Liver (tissue), 8 donors: ENCODE measurements at regions not wholly inside any gene's neighbourhood (a gene's known extent, or its start where the extent isn't known, plus 50 kb on each side); places are given as distances from the start of the nearest gene placed in this dataset.

Source experiments
- DNase-seq: peaks from one replicate; pipeline ENCODE4 v3.0.0-alpha.2; 2017; ENCODE audit warnings: low spot score
- H3K27ac ChIP-seq, 2 donors: one replicate each; pipeline ENCODE4 v1.7.0; 2013; ENCODE audit warnings: inconsistent platforms in 2 of 2, low read length in 2 of 2, control low read depth in 1 of 2, low read depth in 1 of 2, mild to moderate bottlenecking in 1 of 2
- H3K27me3 ChIP-seq, 4 donors: one replicate each; pipeline versions ENCODE4 v1.6.1 to v1.7.0; 2013; ENCODE audit warnings: low read length in 3 of 4, inconsistent platforms in 1 of 4, mild to moderate bottlenecking in 1 of 4, moderate library complexity in 1 of 4; ENCODE audit not compliant: control insufficient read depth in 4 of 4, insufficient read depth in 4 of 4
- H3K36me3 ChIP-seq, 4 donors: one replicate each; pipeline versions ENCODE4 v1.6.1 to v1.7.0; 2013; ENCODE audit warnings: low read length in 3 of 4, mild to moderate bottlenecking in 3 of 4, low read depth in 1 of 4, moderate library complexity in 1 of 4; ENCODE audit not compliant: control insufficient read depth in 4 of 4, insufficient read depth in 3 of 4
- H3K4me1 ChIP-seq, 4 donors: one replicate each; pipeline versions ENCODE4 v1.6.1 to v1.7.0; 2013; ENCODE audit warnings: low read length in 3 of 4, mild to moderate bottlenecking in 3 of 4, moderate library complexity in 1 of 4; ENCODE audit not compliant: control insufficient read depth in 4 of 4, insufficient read depth in 4 of 4
- H3K4me3 ChIP-seq, 3 donors: one replicate each; pipeline versions ENCODE4 v1.6.1 to v1.7.0; 2013; ENCODE audit warnings: low read length in 3 of 3, control low read depth in 1 of 3, low read depth in 1 of 3, mild to moderate bottlenecking in 1 of 3
- H3K9ac ChIP-seq, 2 donors: one replicate each; pipeline ENCODE4 v1.7.0; 2013; ENCODE audit warnings: low read length in 2 of 2, mild to moderate bottlenecking in 2 of 2, moderate library complexity in 2 of 2, control low read depth in 1 of 2, low read depth in 1 of 2
- H3K9me3 ChIP-seq, 4 donors: one replicate each; pipeline versions ENCODE4 v1.6.1 to v1.7.0; 2013; ENCODE audit warnings: low read length in 3 of 4; ENCODE audit not compliant: control insufficient read depth in 4 of 4
- EGR1 ChIP-seq, 2 donors: IDR thresholded peaks; 2 replicates each; pipeline ENCODE4 v1.6.1; 2016 to 2018; ENCODE audit warnings: antibody characterized with exemption in 2 of 2, low read depth in 2 of 2
- FOXA1 ChIP-seq: IDR thresholded peaks from 2 replicates; pipeline ENCODE4 v1.6.1; 2016; ENCODE audit warnings: antibody characterized with exemption
- FOXA2 ChIP-seq: IDR thresholded peaks from 2 replicates; pipeline ENCODE4 v1.6.1; 2016; ENCODE audit warnings: antibody characterized with exemption
- GABPA ChIP-seq, 2 donors: IDR thresholded peaks in 1 of 2; conservative IDR thresholded peaks in 1 of 2; 2 replicates each; pipeline ENCODE4 v1.6.1; 2016; ENCODE audit warnings: antibody characterized with exemption in 2 of 2, mild to moderate bottlenecking in 1 of 2, moderate library complexity in 1 of 2
- HNF4A ChIP-seq, 2 donors: conservative IDR thresholded peaks; 2 replicates each; pipeline ENCODE4 v1.6.1; 2016; ENCODE audit warnings: antibody characterized with exemption in 2 of 2, mild to moderate bottlenecking in 2 of 2
- HNF4G ChIP-seq: IDR thresholded peaks from 2 replicates; pipeline ENCODE4 v1.6.1; 2016; ENCODE audit warnings: antibody characterized with exemption
- JUND ChIP-seq, 2 donors: IDR thresholded peaks; 2 replicates each; pipeline ENCODE4 v1.6.1; 2016; ENCODE audit warnings: antibody characterized with exemption in 2 of 2
- NR2F2 ChIP-seq: IDR thresholded peaks from 2 replicates; pipeline ENCODE4 v1.6.1; 2016; ENCODE audit warnings: antibody characterized with exemption
- RAD21 ChIP-seq, 2 donors: IDR thresholded peaks; 2 replicates each; pipeline ENCODE4 v1.6.1; 2016; ENCODE audit warnings: antibody characterized with exemption in 2 of 2, mild to moderate bottlenecking in 2 of 2
- RXRA ChIP-seq, 2 donors: IDR thresholded peaks; 2 replicates each; pipeline ENCODE4 v1.6.1; 2017 to 2018; ENCODE audit warnings: antibody characterized with exemption in 2 of 2, mild to moderate bottlenecking in 1 of 2
- SP1 ChIP-seq: IDR thresholded peaks from 2 replicates; pipeline ENCODE4 v1.6.1; 2018; ENCODE audit warnings: antibody characterized with exemption, mild to moderate bottlenecking
- TAF1 ChIP-seq: conservative IDR thresholded peaks from 2 replicates; pipeline ENCODE4 v1.6.1; 2016; ENCODE audit warnings: antibody characterized with exemption, mild to moderate bottlenecking
- YY1 ChIP-seq: IDR thresholded peaks from 2 replicates; pipeline ENCODE4 v1.6.1; 2016; ENCODE audit warnings: antibody characterized with exemption, mild to moderate bottlenecking
- WGBS: extraction: QIAGEN DNeasy Blood & Tissue Kit; methylation state at CpG from one replicate; pipeline ENCODE4 v1.1.7; 2013; 5-methylcytosine and 5-hydroxymethylcytosine counted together
- TF ChIP-seq, protein P1 (sequence below): IDR thresholded peaks from 2 replicates; pipeline ENCODE4 v1.6.1; 2016; ENCODE audit warnings: antibody characterized with exemption
- TF ChIP-seq, protein P2 (sequence below): IDR thresholded peaks from 2 replicates; pipeline ENCODE4 v1.6.1; 2016; ENCODE audit warnings: antibody characterized with exemption, mild to moderate bottlenecking
- TF ChIP-seq, protein P3 (sequence below): fragments of 150-350 bp; IDR thresholded peaks from 2 replicates; pipeline ENCODE4 v1.5.1; 2017; ENCODE audit warnings: improper control_type of control experiment, low read depth, low read length; ENCODE audit not compliant: missing input control
- TF ChIP-seq, protein P4 (sequence below): IDR thresholded peaks from 2 replicates; pipeline ENCODE4 v1.6.1; 2016; ENCODE audit warnings: antibody characterized with exemption
- TF ChIP-seq, protein P5 (sequence below): IDR thresholded peaks from 2 replicates; pipeline ENCODE4 v1.6.1; 2016; ENCODE audit warnings: antibody characterized with exemption
- donor health status: healthy.
- donor health status: healthy.
- donor health status: healthy.
- donor health status: healthy.
- donor health status: healthy.

DNA sequence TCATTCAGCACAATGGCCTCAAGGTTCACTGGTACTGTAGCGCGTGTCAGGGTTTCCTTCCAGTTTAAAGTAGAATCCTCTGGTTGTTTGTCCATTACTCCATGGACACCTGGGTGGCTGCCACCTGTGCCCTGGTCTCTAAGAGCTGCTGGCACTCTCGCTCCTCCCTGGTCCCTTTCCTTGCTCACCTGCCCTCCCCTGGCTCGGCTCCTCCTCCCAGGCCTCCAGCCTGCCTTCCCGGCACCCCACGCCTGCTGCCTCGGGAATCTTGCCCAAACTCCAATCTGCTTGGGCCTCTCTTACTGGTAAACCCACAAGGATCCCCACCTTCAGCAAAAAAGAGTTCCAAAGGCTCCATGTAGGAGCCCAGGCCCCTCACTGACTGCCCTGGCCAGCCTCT lies 154.4 kb upstream of the DIO3 start:
- Histone ChIP-seq H3K27ac (no peak overlapping the region), H3K36me3 (no peaks in the 10 kb centered on the region)
- TF ChIP-seq SP1, result no peak
- TF ChIP-seq, protein P1, sequence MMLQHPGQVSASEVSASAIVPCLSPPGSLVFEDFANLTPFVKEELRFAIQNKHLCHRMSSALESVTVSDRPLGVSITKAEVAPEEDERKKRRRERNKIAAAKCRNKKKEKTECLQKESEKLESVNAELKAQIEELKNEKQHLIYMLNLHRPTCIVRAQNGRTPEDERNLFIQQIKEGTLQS, result no peak
- TF ChIP-seq HNF4G, result no peak
- no peak for TF ChIP-seq TAF1
- TF ChIP-seq RXRA (IDR thresholded peaks at IDR 0.05), result no peak
- no peak for TF ChIP-seq GABPA (IDR thresholded peaks at IDR 0.05 in 1 of 2, conservative IDR thresholded peaks at IDR 0.05 in 1 of 2)
- TF ChIP-seq YY1, result no peak
- TF ChIP-seq, protein P2, sequence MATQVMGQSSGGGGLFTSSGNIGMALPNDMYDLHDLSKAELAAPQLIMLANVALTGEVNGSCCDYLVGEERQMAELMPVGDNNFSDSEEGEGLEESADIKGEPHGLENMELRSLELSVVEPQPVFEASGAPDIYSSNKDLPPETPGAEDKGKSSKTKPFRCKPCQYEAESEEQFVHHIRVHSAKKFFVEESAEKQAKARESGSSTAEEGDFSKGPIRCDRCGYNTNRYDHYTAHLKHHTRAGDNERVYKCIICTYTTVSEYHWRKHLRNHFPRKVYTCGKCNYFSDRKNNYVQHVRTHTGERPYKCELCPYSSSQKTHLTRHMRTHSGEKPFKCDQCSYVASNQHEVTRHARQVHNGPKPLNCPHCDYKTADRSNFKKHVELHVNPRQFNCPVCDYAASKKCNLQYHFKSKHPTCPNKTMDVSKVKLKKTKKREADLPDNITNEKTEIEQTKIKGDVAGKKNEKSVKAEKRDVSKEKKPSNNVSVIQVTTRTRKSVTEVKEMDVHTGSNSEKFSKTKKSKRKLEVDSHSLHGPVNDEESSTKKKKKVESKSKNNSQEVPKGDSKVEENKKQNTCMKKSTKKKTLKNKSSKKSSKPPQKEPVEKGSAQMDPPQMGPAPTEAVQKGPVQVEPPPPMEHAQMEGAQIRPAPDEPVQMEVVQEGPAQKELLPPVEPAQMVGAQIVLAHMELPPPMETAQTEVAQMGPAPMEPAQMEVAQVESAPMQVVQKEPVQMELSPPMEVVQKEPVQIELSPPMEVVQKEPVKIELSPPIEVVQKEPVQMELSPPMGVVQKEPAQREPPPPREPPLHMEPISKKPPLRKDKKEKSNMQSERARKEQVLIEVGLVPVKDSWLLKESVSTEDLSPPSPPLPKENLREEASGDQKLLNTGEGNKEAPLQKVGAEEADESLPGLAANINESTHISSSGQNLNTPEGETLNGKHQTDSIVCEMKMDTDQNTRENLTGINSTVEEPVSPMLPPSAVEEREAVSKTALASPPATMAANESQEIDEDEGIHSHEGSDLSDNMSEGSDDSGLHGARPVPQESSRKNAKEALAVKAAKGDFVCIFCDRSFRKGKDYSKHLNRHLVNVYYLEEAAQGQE, result no peak
- TF ChIP-seq HNF4A (conservative IDR thresholded peaks at IDR 0.05), result no peak
- no peak for TF ChIP-seq EGR1 (IDR thresholded peaks at IDR 0.05; ENCODE audit: low read depth in 2 of 2)
- TF ChIP-seq FOXA1, result no peak

DNA sequence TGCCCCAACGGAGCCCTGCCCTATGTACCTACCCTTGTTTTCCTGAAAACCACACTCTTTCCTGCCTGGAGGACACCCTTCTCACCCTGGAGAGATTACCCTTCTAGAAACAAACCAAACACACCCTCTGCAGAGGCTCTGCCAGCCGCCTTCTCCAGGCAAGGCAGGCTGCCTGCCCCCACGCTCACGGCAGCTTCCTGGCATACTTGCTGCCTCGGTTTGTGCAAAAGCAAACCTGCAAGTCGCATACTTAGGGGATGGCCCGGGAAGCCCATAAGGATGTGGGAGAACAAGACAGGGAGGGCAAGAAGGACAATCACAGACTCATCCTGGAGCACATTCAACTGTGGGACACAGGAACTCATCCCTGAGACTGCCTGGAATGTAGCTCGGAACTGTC lies 154.0 kb upstream of the DIO3 start:
- H3K36me3 ChIP-seq, result no peaks in the 10 kb centered on the region
- no peaks in the 10 kb centered on the region for H3K9me3 ChIP-seq
- H3K27ac ChIP-seq, result no peak overlapping the region
- peaks cover 3 to 10% (median 9%) of the 10 kb centered on the region in 4 donors for H3K4me1 ChIP-seq
- H3K27me3 ChIP-seq, result no peaks in the 10 kb centered on the region
- DNase-seq, result no peak
- no peak overlapping the region for H3K9ac ChIP-seq
- WGBS, result 89% methylated on average over 8 of the region's 8 CpGs
- TF ChIP-seq HNF4G (no peak), JUND (IDR thresholded peaks at IDR 0.05) (no peak), SP1 (no peak), RXRA (IDR thresholded peaks at IDR 0.05) (no peak), TAF1 (no peak), GABPA (IDR thresholded peaks at IDR 0.05 in 1 of 2, conservative IDR thresholded peaks at IDR 0.05 in 1 of 2) (no peak), FOXA2 (no peak), RAD21 (IDR thresholded peaks at IDR 0.05) (no peak), EGR1 (IDR thresholded peaks at IDR 0.05; ENCODE audit: low read depth in 2 of 2) (no peak), FOXA1 (no peak), YY1 (no peak), HNF4A (conservative IDR thresholded peaks at IDR 0.05) (no peak), NR2F2 (no peak)
- TF ChIP-seq, protein P3, sequence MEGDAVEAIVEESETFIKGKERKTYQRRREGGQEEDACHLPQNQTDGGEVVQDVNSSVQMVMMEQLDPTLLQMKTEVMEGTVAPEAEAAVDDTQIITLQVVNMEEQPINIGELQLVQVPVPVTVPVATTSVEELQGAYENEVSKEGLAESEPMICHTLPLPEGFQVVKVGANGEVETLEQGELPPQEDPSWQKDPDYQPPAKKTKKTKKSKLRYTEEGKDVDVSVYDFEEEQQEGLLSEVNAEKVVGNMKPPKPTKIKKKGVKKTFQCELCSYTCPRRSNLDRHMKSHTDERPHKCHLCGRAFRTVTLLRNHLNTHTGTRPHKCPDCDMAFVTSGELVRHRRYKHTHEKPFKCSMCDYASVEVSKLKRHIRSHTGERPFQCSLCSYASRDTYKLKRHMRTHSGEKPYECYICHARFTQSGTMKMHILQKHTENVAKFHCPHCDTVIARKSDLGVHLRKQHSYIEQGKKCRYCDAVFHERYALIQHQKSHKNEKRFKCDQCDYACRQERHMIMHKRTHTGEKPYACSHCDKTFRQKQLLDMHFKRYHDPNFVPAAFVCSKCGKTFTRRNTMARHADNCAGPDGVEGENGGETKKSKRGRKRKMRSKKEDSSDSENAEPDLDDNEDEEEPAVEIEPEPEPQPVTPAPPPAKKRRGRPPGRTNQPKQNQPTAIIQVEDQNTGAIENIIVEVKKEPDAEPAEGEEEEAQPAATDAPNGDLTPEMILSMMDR, result no peak
- TF ChIP-seq, protein P4, sequence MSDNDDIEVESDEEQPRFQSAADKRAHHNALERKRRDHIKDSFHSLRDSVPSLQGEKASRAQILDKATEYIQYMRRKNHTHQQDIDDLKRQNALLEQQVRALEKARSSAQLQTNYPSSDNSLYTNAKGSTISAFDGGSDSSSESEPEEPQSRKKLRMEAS, result no peak
- TF ChIP-seq, protein P1, result no peak
- TF ChIP-seq, protein P2, result no peak
- TF ChIP-seq, protein P5, sequence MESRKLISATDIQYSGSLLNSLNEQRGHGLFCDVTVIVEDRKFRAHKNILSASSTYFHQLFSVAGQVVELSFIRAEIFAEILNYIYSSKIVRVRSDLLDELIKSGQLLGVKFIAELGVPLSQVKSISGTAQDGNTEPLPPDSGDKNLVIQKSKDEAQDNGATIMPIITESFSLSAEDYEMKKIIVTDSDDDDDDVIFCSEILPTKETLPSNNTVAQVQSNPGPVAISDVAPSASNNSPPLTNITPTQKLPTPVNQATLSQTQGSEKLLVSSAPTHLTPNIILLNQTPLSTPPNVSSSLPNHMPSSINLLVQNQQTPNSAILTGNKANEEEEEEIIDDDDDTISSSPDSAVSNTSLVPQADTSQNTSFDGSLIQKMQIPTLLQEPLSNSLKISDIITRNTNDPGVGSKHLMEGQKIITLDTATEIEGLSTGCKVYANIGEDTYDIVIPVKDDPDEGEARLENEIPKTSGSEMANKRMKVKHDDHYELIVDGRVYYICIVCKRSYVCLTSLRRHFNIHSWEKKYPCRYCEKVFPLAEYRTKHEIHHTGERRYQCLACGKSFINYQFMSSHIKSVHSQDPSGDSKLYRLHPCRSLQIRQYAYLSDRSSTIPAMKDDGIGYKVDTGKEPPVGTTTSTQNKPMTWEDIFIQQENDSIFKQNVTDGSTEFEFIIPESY, result no peak
- no peak overlapping the region for H3K4me3 ChIP-seq

More for the DNA sequence above, 154.4 kb upstream of the DIO3 start:
- no peaks in the 10 kb centered on the region for H3K9me3 ChIP-seq
- H3K9ac ChIP-seq, result no peak overlapping the region
- H3K4me3 ChIP-seq, result no peak overlapping the region
- 91% methylated on average over 7 of the region's 7 CpGs for WGBS
- peaks cover 3 to 10% (median 9%) of the 10 kb centered on the region in 4 donors for H3K4me1 ChIP-seq
- DNase-seq, result no peak
- no peaks in the 10 kb centered on the region for H3K27me3 ChIP-seq
